GM12892 (cell line): ENCODE measurements at regions not wholly inside any gene's neighbourhood (a gene's known extent, or its start where the extent isn't known, plus 50 kb on each side); places are given as distances from the start of the nearest gene placed in this dataset.

Experiments
- POLR2A ChIP-seq: IDR thresholded peaks from 2 replicates; pipeline ENCODE4 v1.6.1; 2011; ENCODE audit warnings: low read depth, low read length, control low read depth
- POLR2AphosphoS5 ChIP-seq: IDR thresholded peaks from 2 replicates; pipeline ENCODE4 v1.6.1; 2011; ENCODE audit warnings: low read depth, low read length, control low read depth
- TAF1 ChIP-seq: IDR thresholded peaks from 2 replicates; pipeline ENCODE4 v1.6.1; 2011; ENCODE audit warnings: low read depth, mild to moderate bottlenecking, control low read depth, low read length, borderline replicate concordance

DNA sequence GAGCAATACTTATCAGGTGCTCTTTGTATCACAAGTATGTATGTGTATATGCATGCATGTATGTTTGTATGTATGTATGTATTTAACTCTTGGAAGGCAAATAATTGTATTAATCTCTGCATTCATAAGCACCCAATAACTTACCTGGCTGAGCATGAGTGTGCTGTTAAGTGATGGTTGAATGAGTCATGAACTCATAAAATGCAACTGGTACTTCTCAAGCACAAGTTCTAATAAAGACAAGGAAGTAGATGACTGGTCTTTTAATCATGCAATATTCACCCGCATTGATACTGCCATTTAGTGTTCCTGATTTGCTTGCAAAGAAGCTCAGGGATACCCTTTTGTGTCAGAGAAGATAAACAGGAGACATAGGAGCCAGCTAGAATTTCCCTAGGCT lies 204.9 kb upstream of the TRPM3 start:
- TF ChIP-seq POLR2A (no peak), POLR2AphosphoS5 (no peak), TAF1 (no peak)
